ENCODE measurements at regions not wholly inside any gene's neighbourhood (a gene's known extent, or its start where the extent isn't known, plus 50 kb on each side); places are given as distances from the start of the nearest gene placed in this dataset.

- Histone ChIP-seq H3K9me3 (ENCODE audit: low read length) (no peaks in the 10 kb centered on the region), H3K9ac (ENCODE audit: insufficient read depth, low read depth, low read length) (no peak overlapping the region), H3K36me3 (replicated peaks in 1 of 2; ENCODE audit: control insufficient read depth in 1 of 2, insufficient read depth in 2 of 2, low read length in 2 of 2) (no peaks in the 10 kb centered on the region), H4K20me1 (ENCODE audit: insufficient read depth, low read length) (no peaks in the 10 kb centered on the region; the same call in 1 of the 2 replicates), H3K27ac (ENCODE audit: extremely low read length, insufficient read depth, low read length) (no peak overlapping the region), H3K4me3 (replicated peaks in 1 of 3; ENCODE audit: insufficient read depth in 1 of 3, low read depth in 2 of 3, low read length in 3 of 3) (no peak overlapping the region), H3K4me1 (ENCODE audit: insufficient read depth, low read length) (no peaks in the 10 kb centered on the region), H3K27me3 (ENCODE audit: control insufficient read depth in 1 of 2, insufficient read depth in 2 of 2, low read length in 2 of 2) (peaks cover 1 to 23% of the 10 kb centered on the region in 2 experiments; a peak in 3 of 5 replicates), H3K4me2 (ENCODE audit: low read depth, low read length) (no peak overlapping the region), H2AFZ (ENCODE audit: low read length) (no peak overlapping the region), H3K79me2 (ENCODE audit: insufficient read depth, low read length) (no peaks in the 10 kb centered on the region)
- POLR2A ChIA-PET, result no interaction called here
- no peak for DNase-seq (ENCODE audit: low spot score)
- TF ChIP-seq, protein P1, sequence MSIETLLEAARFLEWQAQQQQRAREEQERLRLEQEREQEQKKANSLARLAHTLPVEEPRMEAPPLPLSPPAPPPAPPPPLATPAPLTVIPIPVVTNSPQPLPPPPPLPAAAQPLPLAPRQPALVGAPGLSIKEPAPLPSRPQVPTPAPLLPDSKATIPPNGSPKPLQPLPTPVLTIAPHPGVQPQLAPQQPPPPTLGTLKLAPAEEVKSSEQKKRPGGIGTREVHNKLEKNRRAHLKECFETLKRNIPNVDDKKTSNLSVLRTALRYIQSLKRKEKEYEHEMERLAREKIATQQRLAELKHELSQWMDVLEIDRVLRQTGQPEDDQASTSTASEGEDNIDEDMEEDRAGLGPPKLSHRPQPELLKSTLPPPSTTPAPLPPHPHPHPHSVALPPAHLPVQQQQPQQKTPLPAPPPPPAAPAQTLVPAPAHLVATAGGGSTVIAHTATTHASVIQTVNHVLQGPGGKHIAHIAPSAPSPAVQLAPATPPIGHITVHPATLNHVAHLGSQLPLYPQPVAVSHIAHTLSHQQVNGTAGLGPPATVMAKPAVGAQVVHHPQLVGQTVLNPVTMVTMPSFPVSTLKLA (IDR thresholded peaks at IDR 0.05), result no peak
- TF ChIP-seq, protein P2, sequence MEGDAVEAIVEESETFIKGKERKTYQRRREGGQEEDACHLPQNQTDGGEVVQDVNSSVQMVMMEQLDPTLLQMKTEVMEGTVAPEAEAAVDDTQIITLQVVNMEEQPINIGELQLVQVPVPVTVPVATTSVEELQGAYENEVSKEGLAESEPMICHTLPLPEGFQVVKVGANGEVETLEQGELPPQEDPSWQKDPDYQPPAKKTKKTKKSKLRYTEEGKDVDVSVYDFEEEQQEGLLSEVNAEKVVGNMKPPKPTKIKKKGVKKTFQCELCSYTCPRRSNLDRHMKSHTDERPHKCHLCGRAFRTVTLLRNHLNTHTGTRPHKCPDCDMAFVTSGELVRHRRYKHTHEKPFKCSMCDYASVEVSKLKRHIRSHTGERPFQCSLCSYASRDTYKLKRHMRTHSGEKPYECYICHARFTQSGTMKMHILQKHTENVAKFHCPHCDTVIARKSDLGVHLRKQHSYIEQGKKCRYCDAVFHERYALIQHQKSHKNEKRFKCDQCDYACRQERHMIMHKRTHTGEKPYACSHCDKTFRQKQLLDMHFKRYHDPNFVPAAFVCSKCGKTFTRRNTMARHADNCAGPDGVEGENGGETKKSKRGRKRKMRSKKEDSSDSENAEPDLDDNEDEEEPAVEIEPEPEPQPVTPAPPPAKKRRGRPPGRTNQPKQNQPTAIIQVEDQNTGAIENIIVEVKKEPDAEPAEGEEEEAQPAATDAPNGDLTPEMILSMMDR (CRISPR knock-in tag; IDR thresholded peaks at IDR 0.05), result no peak
- TF ChIP-seq, protein P3, sequence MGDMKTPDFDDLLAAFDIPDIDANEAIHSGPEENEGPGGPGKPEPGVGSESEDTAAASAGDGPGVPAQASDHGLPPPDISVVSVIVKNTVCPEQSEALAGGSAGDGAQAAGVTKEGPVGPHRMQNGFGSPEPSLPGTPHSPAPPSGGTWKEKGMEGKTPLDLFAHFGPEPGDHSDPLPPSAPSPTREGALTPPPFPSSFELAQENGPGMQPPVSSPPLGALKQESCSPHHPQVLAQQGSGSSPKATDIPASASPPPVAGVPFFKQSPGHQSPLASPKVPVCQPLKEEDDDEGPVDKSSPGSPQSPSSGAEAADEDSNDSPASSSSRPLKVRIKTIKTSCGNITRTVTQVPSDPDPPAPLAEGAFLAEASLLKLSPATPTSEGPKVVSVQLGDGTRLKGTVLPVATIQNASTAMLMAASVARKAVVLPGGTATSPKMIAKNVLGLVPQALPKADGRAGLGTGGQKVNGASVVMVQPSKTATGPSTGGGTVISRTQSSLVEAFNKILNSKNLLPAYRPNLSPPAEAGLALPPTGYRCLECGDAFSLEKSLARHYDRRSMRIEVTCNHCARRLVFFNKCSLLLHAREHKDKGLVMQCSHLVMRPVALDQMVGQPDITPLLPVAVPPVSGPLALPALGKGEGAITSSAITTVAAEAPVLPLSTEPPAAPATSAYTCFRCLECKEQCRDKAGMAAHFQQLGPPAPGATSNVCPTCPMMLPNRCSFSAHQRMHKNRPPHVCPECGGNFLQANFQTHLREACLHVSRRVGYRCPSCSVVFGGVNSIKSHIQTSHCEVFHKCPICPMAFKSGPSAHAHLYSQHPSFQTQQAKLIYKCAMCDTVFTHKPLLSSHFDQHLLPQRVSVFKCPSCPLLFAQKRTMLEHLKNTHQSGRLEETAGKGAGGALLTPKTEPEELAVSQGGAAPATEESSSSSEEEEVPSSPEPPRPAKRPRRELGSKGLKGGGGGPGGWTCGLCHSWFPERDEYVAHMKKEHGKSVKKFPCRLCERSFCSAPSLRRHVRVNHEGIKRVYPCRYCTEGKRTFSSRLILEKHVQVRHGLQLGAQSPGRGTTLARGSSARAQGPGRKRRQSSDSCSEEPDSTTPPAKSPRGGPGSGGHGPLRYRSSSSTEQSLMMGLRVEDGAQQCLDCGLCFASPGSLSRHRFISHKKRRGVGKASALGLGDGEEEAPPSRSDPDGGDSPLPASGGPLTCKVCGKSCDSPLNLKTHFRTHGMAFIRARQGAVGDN (CRISPR knock-in tag; IDR thresholded peaks at IDR 0.05), result no peak
- TF ChIP-seq FOSL2 (CRISPR knock-in tag; IDR thresholded peaks at IDR 0.05) (no peak), NCOA2 (CRISPR knock-in tag; IDR thresholded peaks at IDR 0.05) (no peak), ONECUT2 (CRISPR knock-in tag; IDR thresholded peaks at IDR 0.05) (no peak), ZEB1 (IDR thresholded peaks at IDR 0.05; ENCODE audit: insufficient replicate concordance, low read depth) (no peak), ZNF33B (CRISPR knock-in tag; IDR thresholded peaks at IDR 0.05) (no peak)
- BruUV-seq (replicated peaks), result no TSS peak
- no peak for ATAC-seq
- intact Hi-C loops (cut with micrococcal nuclease; ENCODE audit: unreplicated experiment), result no loop called here
- no peak for FAIRE-seq
- WGBS (ENCODE audit: low lambda C conversion rate), result 55% methylated on average over 5 of the region's 5 CpGs
- CTCF ChIA-PET (ENCODE audit: low intra/inter-chr PET ratio, low total read pairs), result no interaction called here
- in situ Hi-C loops (cut with HindIII; ENCODE audit: extremely low pct_ligation_motif_present, low pct_unique_long_range_greater_than_20kb), result loop anchor here (25.0 kb wide), 1 partner anchor 133 kb away; no protein-coding TSS in a partner anchor
Measured at GRCh38 chr22:22345781-22346180, 101.2 kb downstream of the VPREB1 start.

All from HepG2 (cell line).